GM19025 (cell line): ENCODE measurements at regions not wholly inside any gene's neighbourhood (a gene's known extent, or its start where the extent isn't known, plus 50 kb on each side); places are given as distances from the start of the nearest gene placed in this dataset.

ENCODE experiments used
- ATAC-seq: cut with Tn5 transposase; IDR thresholded peaks from one replicate; pipeline ENCODE4 v1.9.1; 2021; ENCODE audit warnings: mild to moderate bottlenecking, low read depth, moderate library complexity; ENCODE audit not compliant: unreplicated experiment

GRCh38 chr4:14701389-14701788 is 300.9 kb upstream of the CPEB2 start:
- no peak for ATAC-seq

- ATAC-seq = no peak
Observed at GRCh38 chr4:14701896-14702295, 300.4 kb upstream of the CPEB2 start.

GRCh38 chr4:14708574-14708973 is 293.7 kb upstream of the CPEB2 start:
- no peak for ATAC-seq

GRCh38 chr4:14711259-14711658 is 291.0 kb upstream of the CPEB2 start:
- ATAC-seq = no peak

- no peak for ATAC-seq
Observed at GRCh38 chr4:14716691-14717090, 285.6 kb upstream of the CPEB2 start.

- no peak for ATAC-seq
Observed at GRCh38 chr4:14719053-14719452, 283.2 kb upstream of the CPEB2 start.

GRCh38 chr4:14726441-14726840 is 275.8 kb upstream of the CPEB2 start:
- no peak for ATAC-seq

GRCh38 chr4:14726877-14727361 is 275.4 kb upstream of the CPEB2 start:
- ATAC-seq = no peak

- ATAC-seq = no peak
Observed at GRCh38 chr4:14729282-14730000, 272.8 kb upstream of the CPEB2 start.

GRCh38 chr4:14742054-14742453 is 260.2 kb upstream of the CPEB2 start:
- no peak for ATAC-seq

GRCh38 chr4:14743172-14743571 is 259.1 kb upstream of the CPEB2 start:
- ATAC-seq = no peak

GRCh38 chr4:14743601-14744000 is 258.7 kb upstream of the CPEB2 start:
- no peak for ATAC-seq

- no peak for ATAC-seq
Observed at GRCh38 chr4:14744346-14744745, 257.9 kb upstream of the CPEB2 start.

GRCh38 chr4:14749910-14750309 is 252.4 kb upstream of the CPEB2 start:
- ATAC-seq = no peak

GRCh38 chr4:14752341-14753046 is 249.8 kb upstream of the CPEB2 start:
- ATAC-seq = no peak

- peak; percentile 45 for ATAC-seq
Observed at GRCh38 chr4:14767142-14767541, 235.1 kb upstream of the CPEB2 start.

- no peak for ATAC-seq
Observed at GRCh38 chr4:14768449-14768848, 233.8 kb upstream of the CPEB2 start.

GRCh38 chr4:14769993-14770392 is 232.3 kb upstream of the CPEB2 start:
- no peak for ATAC-seq

GRCh38 chr4:14771094-14771493 is 231.2 kb upstream of the CPEB2 start:
- ATAC-seq = no peak

- no peak for ATAC-seq
Observed at GRCh38 chr4:14771504-14772175, 230.6 kb upstream of the CPEB2 start.

GRCh38 chr4:14772388-14772787 is 229.9 kb upstream of the CPEB2 start:
- no peak for ATAC-seq
